ENCODE measurements at regions not wholly inside any gene's neighbourhood (a gene's known extent, or its start where the extent isn't known, plus 50 kb on each side); places are given as distances from the start of the nearest gene placed in this dataset.

- TF ChIP-seq CTCF (IDR thresholded peaks at IDR 0.05; ENCODE audit: insufficient read depth, low read length) (no peak), REST (IDR thresholded peaks at IDR 0.05; ENCODE audit: insufficient replicate concordance, low read depth) (no peak), POLR2AphosphoS5 (IDR thresholded peaks at IDR 0.05; ENCODE audit: low read depth) (no peak)
Observed at GRCh38 chr6:147639279-147639678, 130.8 kb downstream of the SAMD5 start.

Data from HL-60 (cell line).